H1 (cell line): ENCODE measurements at regions not wholly inside any gene's neighbourhood (a gene's known extent, or its start where the extent isn't known, plus 50 kb on each side); places are given as distances from the start of the nearest gene placed in this dataset.

Experiments used
- BRCA1 ChIP-seq: IDR thresholded peaks from 2 replicates; pipeline ENCODE4 v1.6.1; 2012; ENCODE audit warnings: low read depth, low read length, improper control_type of control experiment
- CHD7 ChIP-seq: fragments of 300-600 bp; sonication (generic); IDR thresholded peaks from 2 replicates; pipeline ENCODE4 v1.7.1; 2012; ENCODE audit warnings: low read length, moderate library complexity, mild to moderate bottlenecking, inconsistent platforms; ENCODE audit not compliant: insufficient replicate concordance
- CTCF ChIP-seq, 3 experiments: IDR thresholded peaks; 1 replicate in 2 of 3; 2 replicates in 1 of 3; pipeline versions ENCODE4 v1.5.1 to v1.6.1; 2011; ENCODE audit warnings: low read length in 3 of 3, mild to moderate bottlenecking in 3 of 3, inconsistent platforms in 2 of 3, low read depth in 1 of 3, moderate library complexity in 1 of 3; ENCODE audit not compliant: insufficient read depth in 1 of 3; ENCODE audit errors: control extremely low read depth in 1 of 3
- KDM1A ChIP-seq: fragments of 200-600, 300-600 bp; sonication (generic); IDR thresholded peaks from 2 replicates; pipeline ENCODE4 v1.7.1; 2016; ENCODE audit warnings: mild to moderate bottlenecking, low read length, borderline replicate concordance
- RAD21 ChIP-seq, 2 experiments: IDR thresholded peaks in 1 of 2; conservative IDR thresholded peaks in 1 of 2; 2 replicates each; pipeline ENCODE4 v1.6.1; 2011; ENCODE audit warnings: low read depth in 2 of 2, low read length in 2 of 2, improper control_type of control experiment in 1 of 2, inconsistent platforms in 1 of 2, mild to moderate bottlenecking in 1 of 2, moderate library complexity in 1 of 2
- SP2 ChIP-seq: IDR thresholded peaks from 2 replicates; pipeline ENCODE4 v1.6.1; 2012; ENCODE audit warnings: mild to moderate bottlenecking, low read length, inconsistent platforms
- TEAD4 ChIP-seq: IDR thresholded peaks from 2 replicates; pipeline ENCODE4 v1.6.1; 2012; ENCODE audit warnings: low read depth, low read length, inconsistent platforms, mixed read lengths
- YY1 ChIP-seq: IDR thresholded peaks from 2 replicates; pipeline ENCODE4 v1.6.1; 2011; ENCODE audit warnings: low read depth, mild to moderate bottlenecking, low read length

GRCh38 chr9:11149065-11149464 lies 536.3 kb upstream of the PTPRD start:
- TF ChIP-seq BRCA1 (no peak), CTCF (IDR thresholded peaks at IDR 0.05; ENCODE audit: control extremely low read depth in 1 of 3, insufficient read depth in 1 of 3, low read depth in 1 of 3, low read length in 3 of 3) (peak; percentile 54 to 66 (median 65)), CHD7 (no peak), RAD21 (IDR thresholded peaks at IDR 0.05 in 1 of 2, conservative IDR thresholded peaks at IDR 0.05 in 1 of 2; ENCODE audit: low read depth in 2 of 2, low read length in 2 of 2) (peak; percentile 61 to 67), TEAD4 (no peak), YY1 (no peak), SP2 (no peak), KDM1A (no peak)
